PFSK-1 (cell line): ENCODE measurements at regions not wholly inside any gene's neighbourhood (a gene's known extent, or its start where the extent isn't known, plus 50 kb on each side); places are given as distances from the start of the nearest gene placed in this dataset.

ENCODE experiments used
- FOXP2 ChIP-seq: optimal IDR thresholded peaks from 2 replicates; pipeline ENCODE3; 2011; ENCODE audit warnings: borderline replicate concordance, control low read depth, inconsistent platforms; ENCODE audit not compliant: insufficient read depth; ENCODE audit errors: extremely low read length, extremely low read depth
- POLR2AphosphoS5 ChIP-seq: IDR thresholded peaks from 2 replicates; pipeline ENCODE4 v1.6.1; 2012; ENCODE audit warnings: low read depth, mild to moderate bottlenecking, control low read depth, low read length, moderate library complexity
- SIN3A ChIP-seq: IDR thresholded peaks from 2 replicates; pipeline ENCODE4 v1.6.1; 2012; ENCODE audit warnings: mild to moderate bottlenecking, low read length, moderate library complexity, borderline replicate concordance; ENCODE audit not compliant: insufficient read depth
- TAF1 ChIP-seq: IDR thresholded peaks from 2 replicates; pipeline ENCODE4 v1.6.1; 2012; ENCODE audit warnings: low read length, control low read depth, borderline replicate concordance; ENCODE audit not compliant: insufficient read depth
- TF ChIP-seq, protein P1 (sequence below), 2 experiments: IDR thresholded peaks; 2 replicates each; pipeline versions ENCODE4 v1.6.1 to v1.8.0; 2011 to 2012; ENCODE audit warnings: low read depth in 2 of 2, low read length in 2 of 2, control low read depth in 1 of 2, inconsistent platforms in 1 of 2, mild to moderate bottlenecking in 1 of 2, moderate library complexity in 1 of 2; ENCODE audit not compliant: insufficient read depth in 1 of 2

DNA sequence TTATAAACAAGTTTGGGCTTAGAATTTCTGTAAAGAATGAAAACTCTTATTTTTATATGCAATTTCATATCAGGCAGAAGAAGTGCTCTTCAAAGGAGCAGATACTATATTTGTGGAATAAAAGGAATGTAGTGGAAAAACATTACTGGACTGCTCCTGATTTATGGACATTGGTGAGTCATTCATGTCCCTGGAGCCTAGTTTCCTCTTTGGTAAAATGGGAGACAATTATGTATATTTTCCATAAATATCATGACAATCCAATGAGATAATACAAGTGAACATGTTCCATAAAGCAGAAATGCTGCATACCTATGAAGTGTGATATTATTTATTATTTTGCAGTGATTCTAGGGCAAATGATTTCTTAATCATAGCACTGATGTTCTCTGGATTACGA, 445.8 kb upstream of the CITED2 start:
- TF ChIP-seq POLR2AphosphoS5 (no peak), FOXP2 (no peak), SIN3A (no peak), TAF1 (no peak)
- TF ChIP-seq, protein P1, sequence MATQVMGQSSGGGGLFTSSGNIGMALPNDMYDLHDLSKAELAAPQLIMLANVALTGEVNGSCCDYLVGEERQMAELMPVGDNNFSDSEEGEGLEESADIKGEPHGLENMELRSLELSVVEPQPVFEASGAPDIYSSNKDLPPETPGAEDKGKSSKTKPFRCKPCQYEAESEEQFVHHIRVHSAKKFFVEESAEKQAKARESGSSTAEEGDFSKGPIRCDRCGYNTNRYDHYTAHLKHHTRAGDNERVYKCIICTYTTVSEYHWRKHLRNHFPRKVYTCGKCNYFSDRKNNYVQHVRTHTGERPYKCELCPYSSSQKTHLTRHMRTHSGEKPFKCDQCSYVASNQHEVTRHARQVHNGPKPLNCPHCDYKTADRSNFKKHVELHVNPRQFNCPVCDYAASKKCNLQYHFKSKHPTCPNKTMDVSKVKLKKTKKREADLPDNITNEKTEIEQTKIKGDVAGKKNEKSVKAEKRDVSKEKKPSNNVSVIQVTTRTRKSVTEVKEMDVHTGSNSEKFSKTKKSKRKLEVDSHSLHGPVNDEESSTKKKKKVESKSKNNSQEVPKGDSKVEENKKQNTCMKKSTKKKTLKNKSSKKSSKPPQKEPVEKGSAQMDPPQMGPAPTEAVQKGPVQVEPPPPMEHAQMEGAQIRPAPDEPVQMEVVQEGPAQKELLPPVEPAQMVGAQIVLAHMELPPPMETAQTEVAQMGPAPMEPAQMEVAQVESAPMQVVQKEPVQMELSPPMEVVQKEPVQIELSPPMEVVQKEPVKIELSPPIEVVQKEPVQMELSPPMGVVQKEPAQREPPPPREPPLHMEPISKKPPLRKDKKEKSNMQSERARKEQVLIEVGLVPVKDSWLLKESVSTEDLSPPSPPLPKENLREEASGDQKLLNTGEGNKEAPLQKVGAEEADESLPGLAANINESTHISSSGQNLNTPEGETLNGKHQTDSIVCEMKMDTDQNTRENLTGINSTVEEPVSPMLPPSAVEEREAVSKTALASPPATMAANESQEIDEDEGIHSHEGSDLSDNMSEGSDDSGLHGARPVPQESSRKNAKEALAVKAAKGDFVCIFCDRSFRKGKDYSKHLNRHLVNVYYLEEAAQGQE (IDR thresholded peaks at IDR 0.05; ENCODE audit: insufficient read depth in 1 of 2, low read depth in 2 of 2, low read length in 2 of 2), result no peak

DNA sequence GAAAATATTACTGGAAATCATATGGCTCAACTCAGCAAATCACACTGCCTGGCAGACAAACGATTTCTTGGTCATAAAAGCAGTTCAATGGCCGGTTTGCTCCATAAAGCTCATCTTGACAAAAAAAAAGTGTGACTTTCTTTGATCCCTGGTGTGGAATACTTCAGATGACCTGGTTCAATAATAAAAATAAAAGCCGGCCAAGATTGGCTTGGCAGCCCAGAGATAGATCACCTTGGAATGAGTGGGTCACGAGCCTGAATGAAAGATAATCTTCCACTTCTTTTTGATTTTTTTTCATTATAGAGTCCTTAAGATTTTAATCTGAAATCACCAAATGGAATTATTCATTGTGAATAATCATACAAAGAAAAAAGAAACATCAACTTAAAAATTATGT, 445.3 kb upstream of the CITED2 start:
- no peak for TF ChIP-seq FOXP2
- no peak for TF ChIP-seq SIN3A
- TF ChIP-seq TAF1, result no peak
- TF ChIP-seq, protein P1 (IDR thresholded peaks at IDR 0.05; ENCODE audit: insufficient read depth in 1 of 2, low read depth in 2 of 2, low read length in 2 of 2), result no peak
- no peak for TF ChIP-seq POLR2AphosphoS5

DNA sequence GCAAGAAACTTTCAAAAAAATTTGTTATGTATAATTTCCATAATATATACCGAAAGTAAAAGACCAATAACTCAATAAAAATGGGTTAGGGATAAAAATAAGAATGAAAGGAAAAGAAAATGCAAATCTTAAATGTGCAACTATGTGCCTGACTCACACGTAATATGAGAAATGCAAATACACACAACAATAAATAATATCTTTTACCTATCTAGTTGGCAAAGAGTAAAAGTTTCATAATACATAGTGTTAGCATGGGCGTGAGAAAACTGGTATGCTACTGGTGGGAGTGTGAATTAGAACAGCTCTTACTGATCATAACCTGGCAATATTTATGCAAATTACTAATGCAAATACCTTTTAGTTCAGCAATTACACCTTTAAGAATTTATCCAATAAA, 438.5 kb upstream of the CITED2 start:
- TF ChIP-seq TAF1 (no peak), FOXP2 (no peak), SIN3A (no peak), POLR2AphosphoS5 (no peak)
- TF ChIP-seq, protein P1 (IDR thresholded peaks at IDR 0.05; ENCODE audit: insufficient read depth in 1 of 2, low read depth in 2 of 2, low read length in 2 of 2), result no peak

DNA sequence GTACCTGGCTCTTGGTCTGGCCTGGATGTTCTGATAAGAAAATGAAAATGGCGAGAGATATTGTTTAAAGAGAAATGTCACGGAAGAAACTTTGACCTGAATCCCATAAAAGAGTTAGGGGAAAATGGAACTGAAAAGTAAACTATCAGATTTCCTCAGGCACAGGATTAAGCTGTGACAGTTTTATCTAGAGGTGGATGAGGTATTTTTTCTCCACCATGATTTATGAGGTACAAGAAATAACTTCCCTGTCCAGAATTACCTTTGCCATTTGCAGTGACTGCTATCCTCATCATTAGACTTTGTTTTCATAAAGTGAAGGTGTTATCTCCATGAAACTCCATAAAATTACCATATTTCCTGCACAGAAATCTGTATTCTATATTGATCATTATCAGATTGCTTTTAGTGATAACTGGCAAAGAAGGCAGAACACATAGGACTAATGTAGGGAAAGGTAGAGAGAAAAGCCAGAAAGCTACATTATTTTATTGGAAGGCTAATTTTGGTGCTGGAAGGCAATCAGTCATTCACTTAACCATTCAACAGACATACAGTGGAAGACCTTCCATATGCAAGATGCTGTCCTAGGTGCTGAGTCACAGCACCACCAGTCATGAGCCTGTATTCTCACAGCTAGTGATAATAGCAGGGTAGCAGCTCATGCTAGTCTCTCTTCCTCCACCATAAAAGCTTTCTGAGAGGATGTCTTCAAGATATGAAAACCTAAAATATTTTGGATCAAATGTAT, 427.3 kb upstream of the CITED2 start:
- TF ChIP-seq, protein P1 (IDR thresholded peaks at IDR 0.05; ENCODE audit: insufficient read depth in 1 of 2, low read depth in 2 of 2, low read length in 2 of 2), result peak; percentile 87 to 94
- TF ChIP-seq SIN3A, result no peak
- TF ChIP-seq TAF1, result no peak
- no peak for TF ChIP-seq FOXP2

DNA sequence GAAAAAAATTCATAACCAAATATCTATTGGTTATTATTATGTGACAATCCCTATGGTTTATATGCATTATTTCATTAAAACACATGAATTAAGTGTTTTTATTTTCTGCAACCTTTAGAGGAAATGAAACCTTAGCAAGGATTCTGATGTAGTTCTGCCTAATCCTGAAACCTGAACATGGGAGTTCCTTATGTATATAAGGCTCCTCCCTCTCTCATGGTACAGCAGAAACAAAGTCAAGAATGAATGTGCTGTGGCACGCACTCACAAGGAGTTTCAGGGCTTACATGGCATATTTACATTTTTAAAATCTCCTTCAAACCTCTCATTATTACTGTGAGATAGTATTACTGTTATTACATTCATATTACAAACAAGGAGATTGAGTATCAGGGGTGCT, 426.4 kb upstream of the CITED2 start:
- TF ChIP-seq SIN3A, result no peak
- TF ChIP-seq, protein P1 (IDR thresholded peaks at IDR 0.05; ENCODE audit: insufficient read depth in 1 of 2, low read depth in 2 of 2, low read length in 2 of 2), result no peak
- no peak for TF ChIP-seq POLR2AphosphoS5
- no peak for TF ChIP-seq TAF1
- no peak for TF ChIP-seq FOXP2
